GM19372 (cell line): ENCODE measurements at regions not wholly inside any gene's neighbourhood (a gene's known extent, or its start where the extent isn't known, plus 50 kb on each side); places are given as distances from the start of the nearest gene placed in this dataset.

ENCODE experiments used
- ATAC-seq: cut with Tn5 transposase; IDR thresholded peaks from one replicate; pipeline ENCODE4 v1.9.1; 2021; ENCODE audit warnings: mild to moderate bottlenecking, low read depth, moderate library complexity; ENCODE audit not compliant: unreplicated experiment

GRCh38 chr12:34391771-34392581 lies 369.7 kb downstream of the ALG10 start:
- no peak for ATAC-seq

DNA sequence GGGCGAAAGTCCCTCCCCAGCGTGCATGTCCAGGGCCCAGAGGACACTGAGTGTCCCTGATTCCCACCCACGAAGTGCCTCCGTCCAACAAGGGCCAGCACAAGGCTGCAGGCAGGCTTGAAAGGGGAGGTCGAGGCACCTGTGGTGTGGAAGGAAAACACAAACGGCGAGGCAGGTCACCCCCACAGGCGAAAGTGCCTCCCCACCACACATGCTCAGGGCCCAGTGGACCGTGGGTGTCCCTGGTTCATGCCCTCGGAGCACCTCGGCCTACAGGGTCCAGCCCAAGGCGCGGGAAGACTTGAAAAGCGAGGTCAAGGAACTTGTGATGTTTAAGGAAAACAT lies 370.4 kb downstream of the ALG10 start:
- no peak for ATAC-seq

- ATAC-seq: no peak
Observed at GRCh38 chr12:34393086-34393820, 371.0 kb downstream of the ALG10 start.

GRCh38 chr12:34393821-34394150 lies 371.5 kb downstream of the ALG10 start:
- ATAC-seq: no peak

DNA sequence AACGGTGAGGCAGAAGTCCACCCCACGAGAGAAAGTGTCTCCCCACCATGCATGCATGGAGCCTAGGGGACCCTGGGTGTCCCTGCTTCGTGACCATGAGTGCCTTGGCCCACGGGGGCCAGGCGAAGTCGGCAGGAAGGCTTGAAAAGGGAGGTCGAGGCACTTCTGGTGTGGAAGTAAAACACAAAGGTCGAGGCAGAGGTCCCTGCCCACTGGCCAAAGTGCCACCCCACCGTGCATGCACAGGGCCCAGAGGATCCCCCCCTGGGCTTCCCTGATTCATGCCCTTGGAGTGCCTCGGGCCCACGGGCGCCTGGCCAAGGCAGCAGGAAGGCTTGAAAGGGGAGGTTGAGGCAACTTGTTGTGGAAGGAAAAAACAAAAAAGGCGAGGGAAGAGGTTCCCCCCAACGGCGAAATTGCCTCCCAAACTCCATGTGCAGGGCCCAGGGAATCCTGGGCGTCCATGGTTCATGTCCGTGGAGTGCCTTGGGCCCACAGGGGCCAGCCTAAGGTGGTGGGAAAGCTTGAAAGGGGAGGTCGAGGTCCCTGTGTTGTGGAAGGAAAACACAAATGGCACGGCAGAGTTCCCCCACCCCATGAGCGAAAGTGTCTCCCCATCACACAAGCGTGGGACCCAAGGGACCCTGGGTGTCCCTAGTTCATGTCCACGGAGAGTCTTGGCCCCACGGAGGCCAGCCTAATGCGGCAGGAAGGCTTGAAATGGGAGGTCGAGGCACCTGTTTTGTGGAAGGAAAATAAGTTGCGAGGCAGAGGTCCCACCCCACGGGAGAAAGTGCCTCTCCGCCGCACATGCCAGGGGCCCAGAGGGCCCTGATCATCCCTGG lies 372.1 kb downstream of the ALG10 start:
- ATAC-seq: no peak

DNA sequence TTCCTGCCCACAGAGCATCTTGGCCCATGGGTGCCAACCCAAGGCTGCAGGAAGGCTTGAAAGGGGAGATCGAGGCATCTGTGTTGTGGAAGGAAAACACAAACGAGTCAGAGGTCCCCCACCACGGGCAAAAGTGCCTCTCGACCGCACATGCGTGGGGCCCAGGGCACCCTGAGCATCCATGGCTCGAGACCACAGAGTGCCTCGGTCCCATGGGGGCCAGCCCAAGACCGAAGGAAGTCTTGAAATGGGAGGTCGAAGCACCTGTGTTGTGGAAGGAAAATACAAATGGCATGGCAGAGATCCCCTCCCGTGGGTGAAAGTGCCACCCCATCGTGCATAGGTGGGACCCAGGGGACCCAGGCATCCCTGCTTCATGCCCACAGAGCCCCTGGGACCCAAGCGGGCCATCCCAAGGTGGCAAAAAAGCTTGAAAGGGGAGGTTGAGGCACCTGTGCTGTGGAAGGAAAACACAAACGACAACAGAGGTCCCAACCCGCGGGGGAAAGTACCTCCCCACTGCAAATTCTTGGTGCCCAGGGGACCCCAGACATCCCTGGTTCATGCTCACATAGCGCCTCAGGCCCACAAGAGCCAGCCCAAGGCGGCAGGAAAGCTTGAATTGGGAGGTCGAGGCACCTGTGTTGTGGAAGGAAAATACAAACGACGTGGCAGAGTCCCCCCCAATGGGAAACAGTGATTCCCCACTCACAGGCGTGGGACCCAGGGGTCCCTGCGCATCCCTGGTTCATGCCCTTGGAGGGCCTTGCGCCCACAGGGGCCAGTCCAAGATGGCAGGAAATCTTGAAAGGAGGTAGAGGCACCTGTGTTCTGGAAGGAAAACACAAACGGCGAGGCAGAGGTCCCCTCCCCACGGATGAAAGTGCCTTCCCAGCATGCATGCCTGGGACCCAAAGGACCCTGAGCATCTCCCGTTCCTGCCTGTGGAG lies 373.0 kb downstream of the ALG10 start:
- no peak for ATAC-seq

- ATAC-seq: no peak
Observed at GRCh38 chr12:34396006-34396860, 373.9 kb downstream of the ALG10 start.

- ATAC-seq: no peak
Observed at GRCh38 chr12:34396861-34397590, 374.7 kb downstream of the ALG10 start.

- no peak for ATAC-seq
Observed at GRCh38 chr12:34397591-34398365, 375.5 kb downstream of the ALG10 start.

DNA sequence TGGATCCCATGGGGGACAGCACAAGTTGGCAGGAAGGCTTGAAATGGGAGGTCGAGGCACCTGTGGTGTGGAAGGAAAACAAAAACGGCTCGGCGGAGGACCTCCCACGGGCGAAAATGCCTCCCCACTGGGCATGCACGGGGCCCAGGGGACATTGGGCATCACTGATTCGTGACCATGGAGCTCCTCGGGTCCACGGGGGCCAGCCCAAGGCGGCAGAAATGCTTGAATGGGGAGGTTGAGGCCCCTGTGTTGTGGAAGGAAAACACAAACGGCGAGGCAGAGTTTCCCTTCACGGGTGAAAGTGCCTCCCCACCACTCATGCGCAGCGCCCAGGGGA lies 376.0 kb downstream of the ALG10 start:
- no peak for ATAC-seq

DNA sequence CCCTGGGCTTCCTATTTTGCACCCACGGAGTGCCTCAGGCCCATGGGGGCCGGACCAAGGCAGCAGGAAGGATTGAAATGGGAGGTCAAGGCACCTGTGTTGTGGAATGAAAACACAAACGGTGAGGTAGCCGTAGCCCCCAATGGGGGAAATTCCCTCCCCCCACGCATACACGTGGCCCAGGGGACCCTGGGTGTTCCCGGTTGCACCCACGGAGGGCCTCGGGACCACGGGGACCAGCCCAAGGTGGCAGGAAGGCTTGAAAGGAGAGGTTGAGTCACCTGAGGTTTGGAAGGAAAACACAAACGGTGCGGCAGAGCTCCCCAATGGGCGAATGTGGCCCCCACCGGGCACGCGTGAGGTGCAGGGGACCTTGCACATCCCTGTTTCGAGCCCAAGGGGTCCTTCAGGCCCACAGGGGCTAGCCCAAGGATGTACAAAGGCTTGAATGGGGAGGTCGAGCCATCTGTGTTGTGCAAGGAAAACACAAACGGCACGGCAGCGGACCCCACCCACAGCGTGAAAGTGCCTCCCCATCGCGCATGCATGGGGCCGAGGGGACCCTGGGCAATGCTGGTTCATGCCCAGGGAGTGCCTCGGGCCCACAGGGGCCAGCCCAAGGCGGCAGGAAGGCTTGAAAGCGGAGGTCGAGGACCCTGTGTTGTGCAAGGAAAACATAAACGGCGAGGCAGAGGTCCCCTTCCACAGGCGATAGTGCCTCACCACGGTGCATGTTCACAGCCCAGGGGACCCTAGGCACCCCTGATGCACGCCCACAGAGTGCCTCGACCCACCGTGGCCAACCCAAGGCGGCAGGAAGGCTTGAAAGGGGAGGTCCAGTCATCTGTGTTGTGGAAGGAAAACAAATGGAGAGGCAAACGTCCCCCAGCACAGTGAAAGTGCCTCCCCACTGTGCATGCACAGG lies 376.7 kb downstream of the ALG10 start:
- ATAC-seq: no peak

DNA sequence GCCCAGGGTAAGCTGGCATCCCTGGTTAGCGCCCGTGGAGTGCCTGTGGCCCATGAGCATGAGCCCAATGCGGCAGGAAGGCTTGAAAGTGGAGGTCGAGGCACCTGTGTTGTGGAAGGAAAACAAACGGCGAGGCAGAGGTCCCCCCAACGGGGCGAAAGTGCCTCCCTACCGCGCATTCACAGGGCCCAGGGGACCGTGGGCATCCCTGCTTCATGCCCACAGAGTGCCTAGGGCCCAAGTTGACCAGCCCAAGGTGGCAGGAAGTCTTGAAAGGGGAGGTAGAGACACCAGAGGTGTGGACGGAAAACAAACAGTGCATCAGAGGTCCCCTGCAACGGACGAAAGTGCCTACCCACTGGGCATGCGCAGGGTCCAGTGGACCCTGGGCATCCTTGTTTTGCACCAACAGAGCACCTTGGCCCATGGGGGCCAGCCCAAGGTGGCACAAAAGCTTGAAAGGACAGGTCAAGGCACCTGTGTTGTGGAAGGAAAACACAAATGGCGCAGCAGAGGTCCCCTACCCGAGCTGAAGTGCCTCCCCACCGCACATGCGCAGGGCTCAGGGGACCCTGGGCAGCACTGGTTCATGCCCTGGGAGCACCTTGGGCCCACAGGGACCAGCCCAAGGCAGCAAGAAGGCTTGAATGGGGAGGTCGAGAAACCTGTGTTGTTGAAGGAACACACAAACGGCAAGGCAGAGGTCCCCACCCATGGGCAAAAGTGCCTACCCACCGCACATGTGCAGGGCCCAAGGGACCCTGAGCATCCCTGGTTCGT lies 377.5 kb downstream of the ALG10 start:
- no peak for ATAC-seq

DNA sequence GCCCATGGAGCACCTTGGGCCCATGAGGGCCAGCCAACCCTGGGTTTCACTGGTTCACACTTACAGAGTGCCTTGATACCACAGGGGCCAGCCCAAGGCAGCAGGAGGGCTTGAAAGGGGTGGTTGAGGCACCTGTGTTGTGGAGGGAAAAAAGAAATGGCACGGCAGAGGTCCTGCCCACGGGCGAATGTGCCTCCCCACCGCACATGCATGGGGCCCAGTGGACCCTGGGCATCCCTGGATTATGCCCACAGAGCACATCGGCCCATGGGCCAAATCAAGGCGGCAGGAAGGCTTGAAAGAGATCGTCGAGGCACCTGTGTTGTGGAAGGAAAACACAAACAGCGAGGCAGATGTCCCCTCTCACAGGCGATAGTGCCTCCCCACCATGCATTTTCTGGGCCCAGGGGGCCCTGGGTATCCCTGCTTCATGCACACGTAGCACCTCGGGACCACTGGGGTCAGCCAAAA lies 378.1 kb downstream of the ALG10 start:
- ATAC-seq: no peak

DNA sequence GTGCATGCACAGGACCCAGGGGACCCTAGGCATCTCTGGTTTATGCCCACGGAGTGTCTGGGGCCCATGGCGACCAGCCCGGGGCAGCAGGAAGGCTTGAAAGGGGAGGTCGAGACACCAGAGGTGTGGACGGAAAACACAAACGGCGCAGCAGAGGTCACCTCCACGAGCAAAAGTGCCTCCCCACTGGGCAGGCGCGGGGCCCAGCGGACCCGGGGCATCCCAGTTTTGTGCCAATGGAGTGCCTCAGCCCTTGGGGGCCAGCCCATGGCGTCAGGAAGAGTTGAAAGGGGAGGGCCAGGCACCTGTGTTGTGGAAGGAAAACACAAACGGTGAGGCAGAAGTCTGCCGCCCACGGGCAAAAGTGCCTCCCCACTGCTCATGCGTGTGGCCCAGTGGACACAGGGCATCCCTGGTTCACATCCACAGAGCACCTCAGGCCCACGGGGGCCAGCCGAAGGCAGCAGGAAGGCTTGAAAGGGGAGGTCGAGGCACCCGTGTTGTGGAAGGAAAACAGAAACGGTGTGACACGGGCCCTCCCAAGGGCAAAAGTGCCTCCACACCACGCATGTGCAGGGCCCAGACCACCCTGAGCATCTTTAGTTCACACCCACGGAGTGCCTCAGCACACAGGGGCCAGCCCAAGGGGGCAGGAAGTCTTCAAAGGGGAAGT lies 378.8 kb downstream of the ALG10 start:
- no peak for ATAC-seq

- no peak for ATAC-seq
Observed at GRCh38 chr12:34401659-34402227, 379.4 kb downstream of the ALG10 start.
